ENCODE measurements at regions not wholly inside any gene's neighbourhood (a gene's known extent, or its start where the extent isn't known, plus 50 kb on each side); places are given as distances from the start of the nearest gene placed in this dataset.

GRCh38 chr9:90995516-90995915 is 193.9 kb downstream of the SYK start:
- no peak for DNase-seq
- CTCF ChIA-PET (ENCODE audit: partially characterized antibody): interaction anchor here (0.7 kb wide), 1 partner anchor 12 kb away, joined by 3 read pairs; no protein-coding TSS in a partner anchor
- H3K4me1 ChIP-seq (ENCODE audit: insufficient read depth, low read length): no peaks in the 10 kb centered on the region
- Mint-ChIP-seq H3K4me1 (no peaks in the 10 kb centered on the region), H3K36me3 (no peaks in the 10 kb centered on the region), H3K4me3 (no peak overlapping the region), H3K27me3 (peaks cover 1 to 8% of the 10 kb centered on the region in 2 donors), H3K9me3 (peaks cover 0 to 12% (median under 1%) of the 10 kb centered on the region in 8 donors), H3K27ac (no peak overlapping the region)
- no peaks in the 10 kb centered on the region for H3K36me3 ChIP-seq (ENCODE audit: insufficient read depth, low read length)
- no peaks in the 10 kb centered on the region for H3K27me3 ChIP-seq (ENCODE audit: insufficient read depth, low read length)
- POLR2A ChIA-PET (ENCODE audit: partially characterized antibody): no interaction called here
- no peaks in the 10 kb centered on the region for H3K9me3 ChIP-seq (ENCODE audit: control insufficient read depth in 1 of 2, low read length in 2 of 2)
- no peak overlapping the region for H3K27ac ChIP-seq (ENCODE audit: low read depth, low read length)
- no peak overlapping the region for H3K4me3 ChIP-seq (ENCODE audit: low read length in 2 of 2)
- intact Hi-C loops (cut with micrococcal nuclease): no loop called here

GRCh38 chr9:90996154-90997065 is 194.8 kb downstream of the SYK start:
- intact Hi-C loops (cut with micrococcal nuclease): no loop called here

GRCh38 chr9:90998573-90998972 is 197.0 kb downstream of the SYK start:
- H3K36me3 Mint-ChIP-seq: no peaks in the 10 kb centered on the region
- CTCF ChIA-PET (ENCODE audit: partially characterized antibody): no interaction called here
- POLR2A ChIA-PET (ENCODE audit: partially characterized antibody): no interaction called here

More at GRCh38 chr9:90996154-90997065, 194.8 kb downstream of the SYK start:
- DNase-seq: no peak
- H3K27ac ChIP-seq (ENCODE audit: low read depth, low read length): no peak overlapping the region
- ChIA-PET POLR2A (ENCODE audit: partially characterized antibody) (no interaction called here), CTCF (ENCODE audit: partially characterized antibody) (no interaction called here)
- H3K36me3 ChIP-seq (ENCODE audit: insufficient read depth, low read length): no peaks in the 10 kb centered on the region
- Mint-ChIP-seq H3K36me3 (no peaks in the 10 kb centered on the region), H3K27me3 (peaks cover 1 to 9% of the 10 kb centered on the region in 2 donors), H3K4me1 (no peaks in the 10 kb centered on the region), H3K27ac (no peak overlapping the region), H3K4me3 (no peak overlapping the region), H3K9me3 (peaks cover 0 to 12% (median under 1%) of the 10 kb centered on the region in 8 donors)
- no peaks in the 10 kb centered on the region for H3K27me3 ChIP-seq (ENCODE audit: insufficient read depth, low read length)
- no peaks in the 10 kb centered on the region for H3K9me3 ChIP-seq (ENCODE audit: control insufficient read depth in 1 of 2, low read length in 2 of 2)
- no peak overlapping the region for H3K4me3 ChIP-seq (ENCODE audit: low read length in 2 of 2)
- no peaks in the 10 kb centered on the region for H3K4me1 ChIP-seq (ENCODE audit: insufficient read depth, low read length)

GRCh38 chr9:90999425-91000397 is 198.1 kb downstream of the SYK start:
- H3K4me3 ChIP-seq (ENCODE audit: low read length in 2 of 2): no peak overlapping the region
- Mint-ChIP-seq H3K27ac (no peak overlapping the region), H3K9me3 (peaks cover 0 to 2% (median 0%) of the 10 kb centered on the region in 8 donors), H3K4me1 (no peaks in the 10 kb centered on the region), H3K4me3 (no peak overlapping the region), H3K36me3 (no peaks in the 10 kb centered on the region), H3K27me3 (peaks cover under 1 to 8% of the 10 kb centered on the region in 2 donors)
- no peaks in the 10 kb centered on the region for H3K9me3 ChIP-seq (ENCODE audit: control insufficient read depth in 1 of 2, low read length in 2 of 2)
- no peaks in the 10 kb centered on the region for H3K27me3 ChIP-seq (ENCODE audit: insufficient read depth, low read length)
- ChIA-PET CTCF (ENCODE audit: partially characterized antibody) (no interaction called here), POLR2A (ENCODE audit: partially characterized antibody) (no interaction called here)
- no peaks in the 10 kb centered on the region for H3K36me3 ChIP-seq (ENCODE audit: insufficient read depth, low read length)
- H3K27ac ChIP-seq (ENCODE audit: low read depth, low read length): no peak overlapping the region
- H3K4me1 ChIP-seq (ENCODE audit: insufficient read depth, low read length): no peaks in the 10 kb centered on the region
- no peak for DNase-seq
- intact Hi-C loops (cut with micrococcal nuclease): no loop called here

More at GRCh38 chr9:90998573-90998972, 197.0 kb downstream of the SYK start:
- no peaks in the 10 kb centered on the region for H3K9me3 ChIP-seq (ENCODE audit: control insufficient read depth in 1 of 2, low read length in 2 of 2)
- Mint-ChIP-seq H3K4me1 (no peaks in the 10 kb centered on the region), H3K27ac (no peak overlapping the region), H3K27me3 (peaks cover 1 to 8% of the 10 kb centered on the region in 2 donors), H3K4me3 (no peak overlapping the region), H3K9me3 (peaks cover 0 to 12% (median under 1%) of the 10 kb centered on the region in 8 donors)
- intact Hi-C loops (cut with micrococcal nuclease): no loop called here
- no peak overlapping the region for H3K4me3 ChIP-seq (ENCODE audit: low read length in 2 of 2)
- H3K27me3 ChIP-seq (ENCODE audit: insufficient read depth, low read length): no peaks in the 10 kb centered on the region
- H3K4me1 ChIP-seq (ENCODE audit: insufficient read depth, low read length): no peaks in the 10 kb centered on the region
- no peaks in the 10 kb centered on the region for H3K36me3 ChIP-seq (ENCODE audit: insufficient read depth, low read length)
- no peak overlapping the region for H3K27ac ChIP-seq (ENCODE audit: low read depth, low read length)
- no peak for DNase-seq

- Histone ChIP-seq H3K4me1 (ENCODE audit: insufficient read depth, low read length) (no peaks in the 10 kb centered on the region), H3K4me3 (ENCODE audit: low read length in 2 of 2) (no peak overlapping the region), H3K9me3 (ENCODE audit: control insufficient read depth in 1 of 2, low read length in 2 of 2) (no peaks in the 10 kb centered on the region), H3K27me3 (ENCODE audit: insufficient read depth, low read length) (no peaks in the 10 kb centered on the region), H3K36me3 (ENCODE audit: insufficient read depth, low read length) (no peaks in the 10 kb centered on the region), H3K27ac (ENCODE audit: low read depth, low read length) (no peak overlapping the region)
- intact Hi-C loops (cut with micrococcal nuclease): no loop called here
- Mint-ChIP-seq H3K9me3 (no peaks in the 10 kb centered on the region), H3K27ac (no peak overlapping the region), H3K4me3 (no peak overlapping the region), H3K36me3 (no peaks in the 10 kb centered on the region), H3K27me3 (peaks cover 0 to 5% of the 10 kb centered on the region in 2 donors), H3K4me1 (no peaks in the 10 kb centered on the region)
- POLR2A ChIA-PET (ENCODE audit: partially characterized antibody): no interaction called here
- CTCF ChIA-PET (ENCODE audit: partially characterized antibody): no interaction called here
- DNase-seq: no peak
These were observed 199.6 kb downstream of the SYK start for GRCh38 chr9:91001146-91001611.

- intact Hi-C loops (cut with micrococcal nuclease): no loop called here
- Histone ChIP-seq H3K36me3 (ENCODE audit: insufficient read depth, low read length) (no peaks in the 10 kb centered on the region), H3K4me3 (ENCODE audit: low read length in 2 of 2) (no peak overlapping the region), H3K27ac (ENCODE audit: low read depth, low read length) (no peak overlapping the region), H3K4me1 (ENCODE audit: insufficient read depth, low read length) (no peaks in the 10 kb centered on the region), H3K27me3 (ENCODE audit: insufficient read depth, low read length) (no peaks in the 10 kb centered on the region), H3K9me3 (ENCODE audit: control insufficient read depth in 1 of 2, low read length in 2 of 2) (no peaks in the 10 kb centered on the region)
- Mint-ChIP-seq H3K36me3 (no peaks in the 10 kb centered on the region), H3K4me1 (no peaks in the 10 kb centered on the region), H3K27me3 (peaks cover 0 to 2% of the 10 kb centered on the region in 2 donors), H3K27ac (no peak overlapping the region), H3K4me3 (no peak overlapping the region), H3K9me3 (no peaks in the 10 kb centered on the region)
- ChIA-PET POLR2A (ENCODE audit: partially characterized antibody) (no interaction called here), CTCF (ENCODE audit: partially characterized antibody) (no interaction called here)
- DNase-seq: no peak
These were observed 202.9 kb downstream of the SYK start for GRCh38 chr9:91004484-91004883.

- H3K4me3 ChIP-seq (ENCODE audit: low read length in 2 of 2): no peak overlapping the region
These were observed 203.4 kb downstream of the SYK start for GRCh38 chr9:91004992-91005391.

More at GRCh38 chr9:91004992-91005391, 203.4 kb downstream of the SYK start:
- intact Hi-C loops (cut with micrococcal nuclease): no loop called here
- H3K27me3 ChIP-seq (ENCODE audit: insufficient read depth, low read length): no peaks in the 10 kb centered on the region
- Mint-ChIP-seq H3K27me3 (peaks cover 1 to 2% of the 10 kb centered on the region in 2 donors), H3K4me3 (peak overlapping the region in 2 of 8 donors; percentile 0 to 4), H3K4me1 (no peaks in the 10 kb centered on the region), H3K36me3 (no peaks in the 10 kb centered on the region), H3K9me3 (peaks cover 0 to 1% (median 0%) of the 10 kb centered on the region in 8 donors), H3K27ac (no peak overlapping the region)
- H3K4me1 ChIP-seq (ENCODE audit: insufficient read depth, low read length): no peaks in the 10 kb centered on the region
- H3K27ac ChIP-seq (ENCODE audit: low read depth, low read length): no peak overlapping the region
- ChIA-PET CTCF (ENCODE audit: partially characterized antibody) (no interaction called here), POLR2A (ENCODE audit: partially characterized antibody) (no interaction called here)
- DNase-seq: no peak
- H3K36me3 ChIP-seq (ENCODE audit: insufficient read depth, low read length): no peaks in the 10 kb centered on the region
- no peaks in the 10 kb centered on the region for H3K9me3 ChIP-seq (ENCODE audit: control insufficient read depth in 1 of 2, low read length in 2 of 2)
